Adrenal gland (tissue), 5 donors: ENCODE measurements at regions not wholly inside any gene's neighbourhood (a gene's known extent, or its start where the extent isn't known, plus 50 kb on each side); places are given as distances from the start of the nearest gene placed in this dataset.

Source experiments
- POLR2A ChIP-seq, 2 donors: fragments of 450-650 bp; IDR thresholded peaks; one replicate each; pipeline ENCODE4 v1.6.1; 2017; ENCODE audit warnings: antibody characterized with exemption in 2 of 2, mild to moderate bottlenecking in 2 of 2, moderate library complexity in 1 of 2
- TF ChIP-seq, protein P1 (sequence below), 6 experiments: fragments of 450-650 bp in 4 of 6; fragments of 200-600 bp in 2 of 6; sonication (generic) in 1 of 6; IDR thresholded peaks; 1 replicate in 5 of 6; 2 replicates in 1 of 6; pipeline versions ENCODE4 v1.5.1 to v1.8.0; 2016 to 2021; ENCODE audit warnings: antibody characterized with exemption in 6 of 6, mild to moderate bottlenecking in 2 of 6, moderate library complexity in 1 of 6
- donor health status: DM: no; HTN: no; CAD: no.

DNA sequence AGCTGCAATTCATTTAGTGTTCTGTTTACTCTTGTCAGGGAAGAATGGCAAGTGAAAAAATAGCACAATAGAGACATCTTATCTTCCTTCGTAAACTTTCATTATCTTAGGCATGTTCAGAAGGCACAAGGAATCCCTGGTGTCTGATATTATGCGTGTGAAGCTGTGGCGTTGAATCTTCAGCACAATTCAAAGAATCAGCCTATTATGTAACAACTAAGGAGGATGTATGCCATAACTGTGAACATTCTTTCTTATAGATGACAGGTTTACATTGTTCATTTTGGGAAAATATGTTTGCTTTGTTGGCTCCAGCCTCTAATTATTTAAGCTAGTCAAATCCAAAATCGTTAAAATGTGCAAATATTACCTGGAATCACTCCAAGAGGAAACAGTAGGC is 446.1 kb downstream of the ANXA1 start:
- TF ChIP-seq, protein P1, sequence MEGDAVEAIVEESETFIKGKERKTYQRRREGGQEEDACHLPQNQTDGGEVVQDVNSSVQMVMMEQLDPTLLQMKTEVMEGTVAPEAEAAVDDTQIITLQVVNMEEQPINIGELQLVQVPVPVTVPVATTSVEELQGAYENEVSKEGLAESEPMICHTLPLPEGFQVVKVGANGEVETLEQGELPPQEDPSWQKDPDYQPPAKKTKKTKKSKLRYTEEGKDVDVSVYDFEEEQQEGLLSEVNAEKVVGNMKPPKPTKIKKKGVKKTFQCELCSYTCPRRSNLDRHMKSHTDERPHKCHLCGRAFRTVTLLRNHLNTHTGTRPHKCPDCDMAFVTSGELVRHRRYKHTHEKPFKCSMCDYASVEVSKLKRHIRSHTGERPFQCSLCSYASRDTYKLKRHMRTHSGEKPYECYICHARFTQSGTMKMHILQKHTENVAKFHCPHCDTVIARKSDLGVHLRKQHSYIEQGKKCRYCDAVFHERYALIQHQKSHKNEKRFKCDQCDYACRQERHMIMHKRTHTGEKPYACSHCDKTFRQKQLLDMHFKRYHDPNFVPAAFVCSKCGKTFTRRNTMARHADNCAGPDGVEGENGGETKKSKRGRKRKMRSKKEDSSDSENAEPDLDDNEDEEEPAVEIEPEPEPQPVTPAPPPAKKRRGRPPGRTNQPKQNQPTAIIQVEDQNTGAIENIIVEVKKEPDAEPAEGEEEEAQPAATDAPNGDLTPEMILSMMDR (IDR thresholded peaks at IDR 0.05), result no peak
- TF ChIP-seq POLR2A (IDR thresholded peaks at IDR 0.05), result no peak
